Adrenal gland (tissue), 9 donors: ENCODE measurements at regions not wholly inside any gene's neighbourhood (a gene's known extent, or its start where the extent isn't known, plus 50 kb on each side); places are given as distances from the start of the nearest gene placed in this dataset.

Source experiments
- DNase-seq, 7 donors: peaks; one replicate each; pipeline ENCODE4 v3.0.0-alpha.2; 2019 to 2020
- H3K27ac ChIP-seq, 5 donors: fragments of 200-600 bp; sonication (generic) in 4 of 5; 1 replicate in 3 of 5; 2 replicates in 2 of 5; pipeline versions ENCODE4 v1.5.1 to v1.8.0; 2016 to 2020; ENCODE audit warnings: mild to moderate bottlenecking in 1 of 5
- H3K27me3 ChIP-seq: fragments of 200-600 bp; 2 replicates; pipeline ENCODE4 v1.8.0; 2021
- H3K36me3 ChIP-seq, 2 donors: fragments of 200-600 bp; replicated peaks in 1 of 2; 1 replicate in 1 of 2; 2 replicates in 1 of 2; pipeline versions ENCODE4 v1.5.1 to v1.8.0; 2018 to 2022
- H3K4me1 ChIP-seq, 2 donors: fragments of 200-600 bp; replicated peaks in 1 of 2; 1 replicate in 1 of 2; 2 replicates in 1 of 2; pipeline versions ENCODE4 v1.5.1 to v1.8.0; 2018 to 2021
- H3K4me3 ChIP-seq, 4 donors: fragments of 200-600 bp; sonication (generic) in 3 of 4; one replicate each; pipeline ENCODE4 v1.5.1; 2016 to 2018
- H3K9me3 ChIP-seq, 3 donors: fragments of 200-600 bp; sonication (generic) in 1 of 3; replicated peaks in 1 of 3; 1 replicate in 2 of 3; 2 replicates in 1 of 3; pipeline versions ENCODE4 v1.5.1 to v1.8.0; 2016 to 2021
- CTCF ChIP-seq, 6 experiments: fragments of 450-650 bp in 4 of 6; fragments of 200-600 bp in 2 of 6; sonication (generic) in 1 of 6; IDR thresholded peaks; 1 replicate in 5 of 6; 2 replicates in 1 of 6; pipeline versions ENCODE4 v1.5.1 to v1.8.0; 2016 to 2021; ENCODE audit warnings: antibody characterized with exemption in 6 of 6, mild to moderate bottlenecking in 2 of 6, moderate library complexity in 1 of 6
- POLR2A ChIP-seq, 2 donors: fragments of 450-650 bp; IDR thresholded peaks; one replicate each; pipeline ENCODE4 v1.6.1; 2017; ENCODE audit warnings: antibody characterized with exemption in 2 of 2, mild to moderate bottlenecking in 2 of 2, moderate library complexity in 1 of 2
- WGBS, 4 donors: extraction: QIAGEN DNeasy Blood & Tissue Kit in 2 of 4; methylation state at CpG; one replicate each; pipeline versions ENCODE4 v1.1.5 to v1.1.7; 2013 to 2017; 5-methylcytosine and 5-hydroxymethylcytosine counted together
- intact Hi-C, 2 donors: fragments of 100-400 bp; cut with DNase I; formaldehyde crosslinking; loops; one replicate each; pipeline versions ENCODE4 v1.14.1 to v1.15.0; 2022 to 2023
- donor health status: healthy with polysubstance abuse.
- donor health status: Bipolar disorder and iron deficiency.
- donor health status: DM: yes; HTN: yes; CAD: no.
- donor health status: DM: no; HTN: no; CAD: no.
- donor health status: DM: no; HTN: no; CAD: no.

GRCh38 chr3:106168962-106169750 is 300.3 kb upstream of the CBLB start:
- Histone ChIP-seq H3K27me3 (no peaks in the 10 kb centered on the region), H3K27ac (no peak overlapping the region), H3K36me3 (no peaks in the 10 kb centered on the region), H3K4me3 (no peak overlapping the region), H3K9me3 (no peaks in the 10 kb centered on the region), H3K4me1 (no peaks in the 10 kb centered on the region)
- intact Hi-C loops: no loop called here
- no peak for DNase-seq
- WGBS, 4 donors: 79 to 86% (median 84%) methylated on average over 5 of the region's 5 CpGs
- no peak for TF ChIP-seq POLR2A (IDR thresholded peaks at IDR 0.05)
- TF ChIP-seq CTCF (IDR thresholded peaks at IDR 0.05): no peak

- WGBS, 4 donors: 78 to 86% (median 81%) methylated on average over 1 of the region's 1 CpG
Measured at GRCh38 chr3:106170636-106171035, 301.8 kb upstream of the CBLB start.

DNA sequence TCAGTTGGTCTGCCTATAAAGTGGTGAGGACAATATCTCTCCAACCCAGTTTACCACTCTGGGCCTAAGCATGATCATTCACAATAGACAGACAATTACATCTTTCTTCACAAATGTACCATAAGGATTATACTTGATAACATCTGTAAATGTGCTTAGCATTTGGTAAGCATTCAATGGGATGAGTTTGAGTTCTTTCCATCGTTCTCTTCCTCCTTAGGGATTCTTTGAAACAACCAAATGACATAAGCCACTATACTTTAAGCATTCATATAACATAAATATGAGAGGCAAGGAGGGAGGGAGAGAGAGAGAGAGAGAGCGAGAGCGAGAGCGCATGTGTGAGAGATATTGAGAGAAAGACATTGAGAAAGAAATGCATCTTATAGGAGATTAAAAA is 303.3 kb upstream of the CBLB start:
- 90 to 95% (median 92%) methylated on average over 4 of the region's 4 CpGs for WGBS, 4 donors

More at GRCh38 chr3:106170636-106171035, 301.8 kb upstream of the CBLB start:
- Histone ChIP-seq H3K9me3 (no peaks in the 10 kb centered on the region), H3K4me1 (no peaks in the 10 kb centered on the region), H3K27ac (no peak overlapping the region), H3K36me3 (no peaks in the 10 kb centered on the region), H3K4me3 (no peak overlapping the region), H3K27me3 (no peaks in the 10 kb centered on the region)
- intact Hi-C loops: no loop called here
- TF ChIP-seq CTCF (IDR thresholded peaks at IDR 0.05) (no peak), POLR2A (IDR thresholded peaks at IDR 0.05) (no peak)
- no peak for DNase-seq

GRCh38 chr3:106172780-106173179 is 304.0 kb upstream of the CBLB start:
- no peaks in the 10 kb centered on the region for H3K4me1 ChIP-seq
- H3K27me3 ChIP-seq: no peaks in the 10 kb centered on the region
- H3K9me3 ChIP-seq: no peaks in the 10 kb centered on the region
- H3K36me3 ChIP-seq: no peaks in the 10 kb centered on the region
- H3K4me3 ChIP-seq: no peak overlapping the region
- 71 to 81% (median 76%) methylated on average over 1 of the region's 1 CpG for WGBS, 4 donors
- H3K27ac ChIP-seq: no peak overlapping the region
- no peak for TF ChIP-seq CTCF (IDR thresholded peaks at IDR 0.05)
- no peak for TF ChIP-seq POLR2A (IDR thresholded peaks at IDR 0.05)
- intact Hi-C loops: no loop called here
- no peak for DNase-seq

More for the DNA sequence above, 303.3 kb upstream of the CBLB start:
- H3K27ac ChIP-seq: no peak overlapping the region
- no peak for DNase-seq
- no peaks in the 10 kb centered on the region for H3K4me1 ChIP-seq
- H3K27me3 ChIP-seq: no peaks in the 10 kb centered on the region
- intact Hi-C loops: no loop called here
- H3K4me3 ChIP-seq: no peak overlapping the region
- TF ChIP-seq POLR2A (IDR thresholded peaks at IDR 0.05): no peak
- TF ChIP-seq CTCF (IDR thresholded peaks at IDR 0.05): no peak
- no peaks in the 10 kb centered on the region for H3K9me3 ChIP-seq
- H3K36me3 ChIP-seq: no peaks in the 10 kb centered on the region
